Neuronal stem cell (in vitro differentiated cells): ENCODE measurements at regions not wholly inside any gene's neighbourhood (a gene's known extent, or its start where the extent isn't known, plus 50 kb on each side); places are given as distances from the start of the nearest gene placed in this dataset.
A peak's percentile ranks its signal among the peaks of the same experiment; 100 is the strongest.

Experiments
- DNase-seq: peaks from one replicate; pipeline ENCODE4 v3.0.0-alpha.2; 2013; ENCODE audit warnings: low spot score
- H2AFZ ChIP-seq: one replicate; pipeline ENCODE4 v1.6.1; 2013; ENCODE audit warnings: mild to moderate bottlenecking, low read length, inconsistent platforms
- H2AK5ac ChIP-seq: 2 replicates; pipeline ENCODE4 v1.6.1; 2013; ENCODE audit warnings: low read depth, mild to moderate bottlenecking, inconsistent platforms, low read length, moderate library complexity, mixed read lengths
- H2BK120ac ChIP-seq: 2 replicates; pipeline ENCODE4 v1.6.1; 2013; ENCODE audit warnings: low read depth, mild to moderate bottlenecking, inconsistent platforms, low read length, moderate library complexity, mixed read lengths
- H2BK12ac ChIP-seq: one replicate; pipeline ENCODE4 v1.6.1; 2013; ENCODE audit warnings: low read length, inconsistent platforms
- H2BK15ac ChIP-seq: 2 replicates; pipeline ENCODE4 v1.6.1; 2013; ENCODE audit warnings: mild to moderate bottlenecking, low read length, inconsistent platforms, mixed read lengths
- H2BK5ac ChIP-seq: one replicate; pipeline ENCODE4 v1.6.1; 2013; ENCODE audit warnings: inconsistent platforms, mild to moderate bottlenecking, low read length, moderate library complexity
- H3K14ac ChIP-seq: one replicate; pipeline ENCODE4 v1.6.1; 2013; ENCODE audit warnings: low read length, inconsistent platforms
- H3K18ac ChIP-seq: 2 replicates; pipeline ENCODE4 v1.6.1; 2013; ENCODE audit warnings: low read length, inconsistent platforms
- H3K23ac ChIP-seq: 2 replicates; pipeline ENCODE4 v1.6.1; 2013; ENCODE audit warnings: low read depth, mild to moderate bottlenecking, mixed read lengths, low read length, inconsistent platforms; ENCODE audit not compliant: poor library complexity
- H3K27ac ChIP-seq: replicated peaks from 3 replicates; pipeline ENCODE4 v1.5.1; 2013; ENCODE audit warnings: low read length, inconsistent platforms
- H3K27me3 ChIP-seq, 3 experiments: 2 replicates each; pipeline ENCODE4 v1.6.1; 2013; ENCODE audit warnings: low read length in 3 of 3, mild to moderate bottlenecking in 2 of 3, inconsistent platforms in 1 of 3, low read depth in 1 of 3, mixed read lengths in 1 of 3, moderate library complexity in 1 of 3; ENCODE audit not compliant: control insufficient read depth in 3 of 3, insufficient read depth in 3 of 3
- H3K36me3 ChIP-seq, 2 donors: replicated peaks in 1 of 2; 2 replicates each; pipeline ENCODE4 v1.6.1; 2013; ENCODE audit warnings: low read length in 2 of 2; ENCODE audit not compliant: control insufficient read depth in 2 of 2, insufficient read depth in 2 of 2
- H3K4ac ChIP-seq: 2 replicates; pipeline ENCODE4 v1.6.1; 2013; ENCODE audit warnings: inconsistent platforms, mild to moderate bottlenecking, low read length, moderate library complexity
- H3K4me1 ChIP-seq, 2 donors: 1 replicate in 1 of 2; 2 replicates in 1 of 2; pipeline ENCODE4 v1.6.1; 2013; ENCODE audit warnings: low read length in 2 of 2, low read depth in 1 of 2; ENCODE audit not compliant: control insufficient read depth in 2 of 2, insufficient read depth in 1 of 2
- H3K4me2 ChIP-seq: one replicate; pipeline ENCODE4 v1.6.1; 2013; ENCODE audit warnings: mild to moderate bottlenecking, low read length, inconsistent platforms; ENCODE audit not compliant: insufficient read depth, poor library complexity, severe bottlenecking
- H3K4me3 ChIP-seq, 2 donors: 2 replicates each; pipeline ENCODE4 v1.5.1; 2013; ENCODE audit warnings: low read length in 2 of 2, mild to moderate bottlenecking in 2 of 2, inconsistent platforms in 1 of 2, moderate library complexity in 1 of 2
- H3K79me1 ChIP-seq: one replicate; pipeline ENCODE4 v1.6.1; 2013; ENCODE audit warnings: low read depth, mild to moderate bottlenecking, inconsistent platforms, low read length, moderate library complexity
- H3K9ac ChIP-seq: one replicate; pipeline ENCODE4 v1.6.1; 2013; ENCODE audit warnings: mild to moderate bottlenecking, low read depth, low read length, inconsistent platforms; ENCODE audit not compliant: poor library complexity
- H3K9me3 ChIP-seq, 2 donors: replicated peaks in 1 of 2; 2 replicates each; pipeline versions ENCODE3 to v1.6.1; 2013; ENCODE audit warnings: low read length in 2 of 2, mild to moderate bottlenecking in 2 of 2, inconsistent platforms in 1 of 2, low read depth in 1 of 2, mixed read lengths in 1 of 2, moderate library complexity in 1 of 2; ENCODE audit not compliant: control insufficient read depth in 2 of 2, insufficient read depth in 1 of 2
- H4K8ac ChIP-seq: one replicate; pipeline ENCODE4 v1.6.1; 2013; ENCODE audit warnings: low read depth, mild to moderate bottlenecking, inconsistent platforms, low read length, moderate library complexity
- H4K91ac ChIP-seq: one replicate; pipeline ENCODE4 v1.6.1; 2013; ENCODE audit warnings: low read length, low read depth, mild to moderate bottlenecking, inconsistent platforms; ENCODE audit not compliant: poor library complexity
- WGBS, 2 donors: extraction: QIAGEN DNeasy Blood & Tissue Kit; methylation state at CpG; one replicate each; pipeline ENCODE4 v1.1.7; 2013; ENCODE audit warnings: missing lambda C conversion rate in 2 of 2, mixed read lengths in 1 of 2; ENCODE audit not compliant: insufficient read length in 2 of 2, insufficient replicate concordance in 1 of 2; ENCODE audit errors: extremely low coverage in 2 of 2; 5-methylcytosine and 5-hydroxymethylcytosine counted together

- no CpG with 5 or more reads among the region's 7 CpGs for WGBS, 2 donors
- Histone ChIP-seq H2AFZ (no peak overlapping the region), H3K18ac (no peak overlapping the region), H4K91ac (no peak overlapping the region), H2BK120ac (no peak overlapping the region), H3K4me2 (no peak overlapping the region), H2AK5ac (no peak overlapping the region), H2BK5ac (no peak overlapping the region), H3K27ac (no peak overlapping the region), H3K23ac (no peak overlapping the region), H3K9ac (no peak overlapping the region), H2BK15ac (no peak overlapping the region), H3K9me3 (no peaks in the 10 kb centered on the region), H3K79me1 (no peaks in the 10 kb centered on the region), H3K27me3 (peaks cover 0 to 9% (median 0%) of the 10 kb centered on the region in 3 experiments), H2BK12ac (no peak overlapping the region), H3K36me3 (no peaks in the 10 kb centered on the region), H3K14ac (no peak overlapping the region), H3K4me3 (no peak overlapping the region), H3K4me1 (peaks cover 0 to 10% of the 10 kb centered on the region in 2 donors), H3K4ac (no peak overlapping the region), H4K8ac (no peak overlapping the region)
- no peak for DNase-seq
Measured at GRCh38 chr11:131254254-131254653, 116.2 kb upstream of the NTM start.

GRCh38 chr11:131274233-131274632 lies 96.2 kb upstream of the NTM start:
- H3K18ac ChIP-seq, result no peak overlapping the region
- no peak overlapping the region for H2AFZ ChIP-seq
- WGBS, 2 donors, result no CpG with 5 or more reads among the region's 5 CpGs

GRCh38 chr11:131275580-131275979 lies 94.8 kb upstream of the NTM start:
- Histone ChIP-seq H3K9ac (no peak overlapping the region), H3K4me2 (no peak overlapping the region), H2BK5ac (no peak overlapping the region), H4K8ac (no peak overlapping the region), H2BK12ac (no peak overlapping the region), H3K79me1 (no peaks in the 10 kb centered on the region), H4K91ac (no peak overlapping the region), H2AK5ac (no peak overlapping the region), H2BK15ac (no peak overlapping the region), H3K27ac (no peak overlapping the region), H3K4me1 (peaks cover 0 to 5% of the 10 kb centered on the region in 2 donors), H3K14ac (no peak overlapping the region), H3K4me3 (no peak overlapping the region), H2BK120ac (no peak overlapping the region), H2AFZ (no peak overlapping the region), H3K36me3 (no peaks in the 10 kb centered on the region), H3K18ac (no peak overlapping the region), H3K23ac (no peak overlapping the region), H3K4ac (no peak overlapping the region), H3K27me3 (no peaks in the 10 kb centered on the region), H3K9me3 (peaks cover 0 to 2% of the 10 kb centered on the region in 2 donors)
- DNase-seq, result peak; percentile 42
- no CpG with 5 or more reads among the region's 9 CpGs for WGBS, 2 donors

More at GRCh38 chr11:131274233-131274632, 96.2 kb upstream of the NTM start:
- H3K27me3 ChIP-seq, result no peaks in the 10 kb centered on the region
- no peak overlapping the region for H3K4me3 ChIP-seq
- H3K79me1 ChIP-seq, result no peaks in the 10 kb centered on the region
- no peak overlapping the region for H2BK120ac ChIP-seq
- H3K23ac ChIP-seq, result no peak overlapping the region
- H3K14ac ChIP-seq, result no peak overlapping the region
- no peaks in the 10 kb centered on the region for H3K9me3 ChIP-seq
- no peak overlapping the region for H4K8ac ChIP-seq
- H3K9ac ChIP-seq, result no peak overlapping the region
- H3K36me3 ChIP-seq, result no peaks in the 10 kb centered on the region
- no peak overlapping the region for H2BK12ac ChIP-seq
- no peak overlapping the region for H2AK5ac ChIP-seq
- no peak overlapping the region for H2BK5ac ChIP-seq
- no peak overlapping the region for H3K4ac ChIP-seq
- DNase-seq, result no peak
- no peak overlapping the region for H3K27ac ChIP-seq
- no peak overlapping the region for H2BK15ac ChIP-seq
- H3K4me1 ChIP-seq, result peaks cover 0 to 5% of the 10 kb centered on the region in 2 donors
- H4K91ac ChIP-seq, result no peak overlapping the region
- no peak overlapping the region for H3K4me2 ChIP-seq

- H2BK15ac ChIP-seq, result no peak overlapping the region
- H3K27me3 ChIP-seq, result no peaks in the 10 kb centered on the region
- no peak overlapping the region for H2AK5ac ChIP-seq
- no peak overlapping the region for H3K4me3 ChIP-seq
- H3K79me1 ChIP-seq, result no peaks in the 10 kb centered on the region
- no peak overlapping the region for H4K91ac ChIP-seq
- H2BK5ac ChIP-seq, result no peak overlapping the region
- no peak overlapping the region for H3K14ac ChIP-seq
- H3K9me3 ChIP-seq, result peaks cover 0 to 2% of the 10 kb centered on the region in 2 donors
- H2BK120ac ChIP-seq, result no peak overlapping the region
- H3K4ac ChIP-seq, result no peak overlapping the region
- no peaks in the 10 kb centered on the region for H3K36me3 ChIP-seq
- WGBS, 2 donors, result no CpG with 5 or more reads among the region's 6 CpGs
- no peak overlapping the region for H3K9ac ChIP-seq
- no peak overlapping the region for H3K27ac ChIP-seq
- peak overlapping the region; percentile 8 for H3K18ac ChIP-seq
- peaks cover 0 to 5% of the 10 kb centered on the region in 2 donors for H3K4me1 ChIP-seq
- H4K8ac ChIP-seq, result no peak overlapping the region
- no peak for DNase-seq
- no peak overlapping the region for H3K23ac ChIP-seq
- H3K4me2 ChIP-seq, result no peak overlapping the region
- H2BK12ac ChIP-seq, result no peak overlapping the region
- H2AFZ ChIP-seq, result no peak overlapping the region
Measured at GRCh38 chr11:131278472-131278871, 91.9 kb upstream of the NTM start.
